Stimulated activated naive CD8-positive, alpha-beta T cell treated with anti-CD3 and anti-CD28 coated beads, Interleukin-15, Interleukin-2, amounts not matched to agents 100 ng/mL and 50 ng/mL, for 24 hours (primary cell): ENCODE measurements at regions not wholly inside any gene's neighbourhood (a gene's known extent, or its start where the extent isn't known, plus 50 kb on each side); places are given as distances from the start of the nearest gene placed in this dataset.
A peak's percentile ranks its signal among the peaks of the same experiment; 100 is the strongest.
"Not testable (repeated sequence)": the region's sequence is repeated elsewhere in the genome, so short reads cannot be mapped to it uniquely, and the experiment has no call there.

Experiments used
- H3K27ac Mint-ChIP-seq: one replicate; pipeline ENCODE4 v1.8.0; 2021; ENCODE audit warnings: mild to moderate bottlenecking, mixed read lengths
- H3K27me3 Mint-ChIP-seq: one replicate; pipeline ENCODE4 v1.8.0; 2021; ENCODE audit warnings: mixed read lengths
- H3K36me3 Mint-ChIP-seq: one replicate; pipeline ENCODE4 v1.8.0; 2021; ENCODE audit warnings: low read depth, mixed read lengths
- H3K4me1 Mint-ChIP-seq: one replicate; pipeline ENCODE4 v1.8.0; 2021; ENCODE audit warnings: low read depth, mixed read lengths
- H3K4me3 Mint-ChIP-seq: one replicate; pipeline ENCODE4 v1.8.0; 2021; ENCODE audit warnings: mild to moderate bottlenecking, mixed read lengths
- H3K9me3 Mint-ChIP-seq: one replicate; pipeline ENCODE4 v1.8.0; 2021; ENCODE audit warnings: mixed read lengths

- H3K4me3 Mint-ChIP-seq, H3K27ac Mint-ChIP-seq, H3K9me3 Mint-ChIP-seq, H3K4me1 Mint-ChIP-seq, H3K36me3 Mint-ChIP-seq: not testable (repeated sequence)
- H3K27me3 Mint-ChIP-seq: peaks cover 22% of the 10 kb centered on the region
These were observed 830.2 kb downstream of the TMEM121 start for GRCh38 chr14:106356643-106356930.

DNA sequence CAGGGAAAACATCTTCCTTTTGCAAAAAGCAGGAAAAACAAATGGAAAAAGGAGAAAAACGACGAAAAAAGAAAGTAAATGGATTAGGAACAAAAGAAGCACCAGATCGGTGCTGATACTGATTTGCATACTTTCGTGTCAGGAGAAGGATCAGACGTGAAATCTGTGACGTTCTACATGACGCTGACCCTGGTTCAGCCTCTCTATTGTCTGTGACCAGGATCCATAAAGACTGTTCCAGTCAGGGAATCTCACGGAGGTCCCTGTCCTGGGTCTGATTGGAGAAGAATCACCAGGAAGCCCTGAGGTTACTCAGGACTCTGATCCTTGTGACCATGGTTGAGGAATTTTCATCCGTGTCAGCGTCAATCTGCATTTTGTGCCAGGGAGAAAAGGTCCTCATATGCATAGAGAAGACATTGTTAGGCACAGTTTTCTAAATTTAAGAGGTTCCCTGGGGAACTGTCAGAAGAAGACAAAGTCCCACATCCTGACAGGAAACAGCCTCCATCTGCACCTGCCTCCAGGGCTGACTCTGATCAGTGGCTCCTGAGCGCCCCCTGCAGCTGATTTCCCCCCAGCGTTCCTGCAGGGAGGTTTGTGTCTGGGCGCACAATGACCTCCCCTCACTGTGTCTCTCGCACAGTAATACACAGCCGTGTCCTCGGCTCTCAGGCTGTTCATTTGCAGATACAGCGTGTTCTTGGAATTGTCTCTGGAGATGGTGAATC lies 832.9 kb downstream of the TMEM121 start:
- H3K36me3 Mint-ChIP-seq, H3K9me3 Mint-ChIP-seq, H3K4me1 Mint-ChIP-seq, H3K27ac Mint-ChIP-seq, H3K4me3 Mint-ChIP-seq: not testable (repeated sequence)
- peaks cover 17% of the 10 kb centered on the region for H3K27me3 Mint-ChIP-seq

- H3K36me3 Mint-ChIP-seq, H3K4me1 Mint-ChIP-seq, H3K27ac Mint-ChIP-seq, H3K9me3 Mint-ChIP-seq, H3K4me3 Mint-ChIP-seq: not testable (repeated sequence)
- H3K27me3 Mint-ChIP-seq: peaks cover 16% of the 10 kb centered on the region
These were observed 839.0 kb downstream of the TMEM121 start for GRCh38 chr14:106365371-106365770.

GRCh38 chr14:106365894-106366293 lies 839.5 kb downstream of the TMEM121 start:
- H3K27me3 Mint-ChIP-seq: peaks cover 19% of the 10 kb centered on the region
- not testable (repeated sequence) for H3K27ac Mint-ChIP-seq, H3K4me3 Mint-ChIP-seq, H3K36me3 Mint-ChIP-seq, H3K9me3 Mint-ChIP-seq, H3K4me1 Mint-ChIP-seq

GRCh38 chr14:106366971-106367370 lies 840.6 kb downstream of the TMEM121 start:
- not testable (repeated sequence) for H3K36me3 Mint-ChIP-seq, H3K4me1 Mint-ChIP-seq, H3K27ac Mint-ChIP-seq, H3K4me3 Mint-ChIP-seq, H3K9me3 Mint-ChIP-seq
- H3K27me3 Mint-ChIP-seq: peaks cover 23% of the 10 kb centered on the region

GRCh38 chr14:106369456-106369855 lies 843.1 kb downstream of the TMEM121 start:
- H3K9me3 Mint-ChIP-seq, H3K36me3 Mint-ChIP-seq, H3K27ac Mint-ChIP-seq, H3K4me3 Mint-ChIP-seq: not testable (repeated sequence)
- Mint-ChIP-seq H3K4me1 (peaks cover 17% of the 10 kb centered on the region), H3K27me3 (peaks cover 34% of the 10 kb centered on the region)

DNA sequence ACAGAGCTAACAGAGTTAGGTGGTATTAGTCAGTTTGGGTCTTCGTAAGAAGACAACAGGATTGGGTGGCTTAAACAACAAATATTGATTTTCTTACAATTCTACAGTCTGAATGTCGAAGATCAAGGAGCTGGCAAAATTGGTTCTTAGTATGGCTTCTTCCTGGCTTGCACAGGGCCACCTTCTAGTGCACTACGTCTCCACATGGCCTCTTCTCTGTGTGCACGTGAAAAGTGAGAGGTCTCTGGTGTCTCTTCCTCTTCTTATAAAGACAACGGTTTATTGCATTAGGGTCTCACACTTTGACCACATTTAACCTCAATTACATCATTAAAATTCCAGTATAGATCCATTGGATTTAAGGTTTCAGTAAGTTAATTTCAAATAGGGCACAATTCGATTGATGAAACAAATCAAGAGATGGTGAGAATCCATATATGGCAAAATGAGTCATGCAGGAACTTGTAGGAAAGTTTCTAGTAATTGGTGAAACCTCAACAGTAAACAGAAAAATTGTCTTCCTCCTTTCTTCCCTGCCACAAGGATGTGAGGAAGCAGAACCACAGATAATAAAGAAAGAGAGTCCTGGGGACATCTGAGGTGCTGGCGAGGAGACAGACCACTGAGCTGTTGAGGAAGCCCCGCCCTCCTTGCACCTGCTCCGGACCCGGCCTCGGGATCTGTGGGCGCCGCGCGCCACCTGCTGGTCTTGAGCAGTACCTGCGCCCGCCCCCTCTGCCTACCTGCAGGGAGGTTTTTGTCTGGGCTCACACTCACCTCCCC lies 846.7 kb downstream of the TMEM121 start:
- H3K27ac Mint-ChIP-seq: peak overlapping the region; percentile 31

GRCh38 chr14:106373653-106374110 lies 847.3 kb downstream of the TMEM121 start:
- Mint-ChIP-seq H3K4me3 (peak overlapping the region; percentile 69), H3K4me1 (peaks cover 21% of the 10 kb centered on the region), H3K27me3 (peaks cover 46% of the 10 kb centered on the region)
- H3K27ac Mint-ChIP-seq, H3K36me3 Mint-ChIP-seq, H3K9me3 Mint-ChIP-seq: not testable (repeated sequence)

More for the DNA sequence above, 846.7 kb downstream of the TMEM121 start:
- peak overlapping the region; percentile 69 for H3K4me3 Mint-ChIP-seq
- peaks cover 45% of the 10 kb centered on the region for H3K27me3 Mint-ChIP-seq
- H3K36me3 Mint-ChIP-seq: no peaks in the 10 kb centered on the region
- H3K9me3 Mint-ChIP-seq: no peaks in the 10 kb centered on the region
- H3K4me1 Mint-ChIP-seq: peaks cover 21% of the 10 kb centered on the region

DNA sequence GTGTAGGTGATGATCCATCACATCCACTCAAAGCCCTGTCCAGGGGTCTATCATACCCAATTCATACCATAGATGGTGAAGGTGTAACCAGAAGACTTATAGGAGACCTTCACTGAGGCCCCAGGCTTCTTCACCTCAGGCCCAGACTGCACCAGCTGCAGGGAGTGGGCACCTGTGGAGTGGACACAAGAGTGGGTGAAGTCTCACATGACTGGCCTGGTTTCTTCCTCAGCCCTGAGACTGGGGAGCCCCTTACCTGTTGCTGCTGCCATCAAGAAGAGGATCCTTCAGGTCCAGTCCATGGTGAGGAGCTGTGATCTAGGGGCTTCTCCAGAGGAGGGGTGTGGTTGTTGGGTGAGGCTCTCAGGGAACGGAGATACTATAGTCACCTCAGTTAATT lies 851.0 kb downstream of the TMEM121 start:
- Mint-ChIP-seq H3K4me1 (peaks cover 21% of the 10 kb centered on the region), H3K36me3 (no peaks in the 10 kb centered on the region), H3K27me3 (peaks cover 40% of the 10 kb centered on the region), H3K9me3 (no peaks in the 10 kb centered on the region), H3K27ac (no peak overlapping the region), H3K4me3 (no peak overlapping the region)

DNA sequence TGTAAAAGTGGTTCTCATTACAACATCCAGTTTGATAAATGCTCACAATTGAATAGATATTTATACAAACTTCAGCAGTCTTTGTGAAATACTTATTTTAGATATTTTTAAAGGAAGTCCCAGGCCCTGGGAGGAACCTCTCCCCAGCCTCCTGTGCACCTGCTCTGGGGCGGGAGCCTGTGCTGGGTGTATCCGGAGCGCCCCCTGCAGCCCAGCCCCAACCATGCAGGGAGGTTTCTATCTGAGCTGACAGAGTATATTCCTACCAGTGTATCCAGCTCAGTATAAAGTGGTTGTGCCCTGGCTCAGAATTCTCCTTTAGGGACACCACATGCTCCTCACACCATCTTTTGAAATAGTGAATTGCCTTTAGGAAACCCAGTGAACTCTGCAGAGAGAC lies 851.8 kb downstream of the TMEM121 start:
- peaks cover 35% of the 10 kb centered on the region for H3K27me3 Mint-ChIP-seq
- peaks cover 16% of the 10 kb centered on the region for H3K4me1 Mint-ChIP-seq
- H3K36me3 Mint-ChIP-seq: no peaks in the 10 kb centered on the region
- no peak overlapping the region for H3K27ac Mint-ChIP-seq
- H3K4me3 Mint-ChIP-seq: no peak overlapping the region
- H3K9me3 Mint-ChIP-seq: no peaks in the 10 kb centered on the region

DNA sequence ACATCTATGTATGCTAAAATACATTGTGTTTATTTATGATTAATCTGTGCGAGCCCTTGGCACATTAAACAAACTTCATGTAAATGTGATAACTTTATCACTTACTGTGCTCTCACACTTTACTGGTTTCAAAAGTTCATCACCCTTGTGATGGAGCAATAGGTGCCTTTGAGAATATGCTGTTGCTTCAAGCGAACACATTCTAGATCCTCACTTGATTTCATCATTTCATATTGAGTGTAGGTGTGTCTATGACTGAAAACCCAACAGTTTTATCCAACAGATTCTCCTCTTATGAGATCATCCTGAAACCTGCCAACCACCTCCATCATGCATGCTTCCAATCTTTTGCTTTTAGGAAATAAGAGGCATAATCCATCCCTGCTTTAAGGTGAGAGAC lies 854.4 kb downstream of the TMEM121 start:
- Mint-ChIP-seq H3K9me3 (no peaks in the 10 kb centered on the region), H3K36me3 (no peaks in the 10 kb centered on the region), H3K27me3 (peaks cover 32% of the 10 kb centered on the region), H3K4me3 (no peak overlapping the region), H3K27ac (no peak overlapping the region), H3K4me1 (no peaks in the 10 kb centered on the region)

GRCh38 chr14:106389186-106389585 lies 862.8 kb downstream of the TMEM121 start:
- not testable (repeated sequence) for H3K9me3 Mint-ChIP-seq, H3K36me3 Mint-ChIP-seq, H3K4me3 Mint-ChIP-seq, H3K27ac Mint-ChIP-seq, H3K4me1 Mint-ChIP-seq
- H3K27me3 Mint-ChIP-seq: peaks cover 33% of the 10 kb centered on the region

DNA sequence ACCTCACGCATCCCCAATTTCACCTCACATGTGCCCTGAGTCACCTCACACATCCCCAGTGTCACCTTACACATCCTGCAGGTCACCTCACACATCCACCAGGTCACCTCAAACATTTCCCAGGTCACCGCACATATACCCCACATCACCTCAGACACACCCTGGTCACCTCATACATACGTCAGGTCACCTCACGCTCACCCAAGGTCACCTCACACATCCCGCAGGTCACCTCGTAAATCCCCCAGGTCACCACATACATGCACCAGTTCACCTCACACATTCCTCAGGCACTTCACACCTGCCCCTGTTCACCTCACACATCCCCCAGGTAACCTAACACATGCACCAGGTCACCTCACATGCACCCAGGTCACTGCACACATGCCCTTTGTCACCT lies 864.0 kb downstream of the TMEM121 start:
- no peaks in the 10 kb centered on the region for H3K9me3 Mint-ChIP-seq
- H3K36me3 Mint-ChIP-seq: no peaks in the 10 kb centered on the region
- H3K27me3 Mint-ChIP-seq: peaks cover 39% of the 10 kb centered on the region
- no peak overlapping the region for H3K27ac Mint-ChIP-seq
- H3K4me1 Mint-ChIP-seq: peaks cover 2% of the 10 kb centered on the region
- H3K4me3 Mint-ChIP-seq: no peak overlapping the region

DNA sequence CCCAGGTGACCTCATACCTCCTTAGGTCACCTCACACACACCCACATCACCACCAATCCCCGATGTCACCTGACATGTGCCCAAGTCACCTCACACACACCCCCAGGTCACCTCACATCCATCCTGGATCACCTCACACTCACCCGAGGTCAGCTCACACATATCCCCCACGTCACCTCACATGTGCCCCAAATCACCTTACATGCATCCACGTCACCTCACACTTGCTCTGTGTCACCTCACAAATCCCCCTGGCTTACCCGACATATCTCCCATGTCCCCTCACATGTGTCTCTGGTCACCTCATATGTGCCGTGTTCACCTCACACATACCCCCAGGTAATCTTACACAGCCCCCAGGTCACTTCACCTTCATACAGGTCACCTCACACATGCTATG lies 864.6 kb downstream of the TMEM121 start:
- H3K27ac Mint-ChIP-seq: no peak overlapping the region

GRCh38 chr14:106393742-106394141 lies 867.4 kb downstream of the TMEM121 start:
- H3K9me3 Mint-ChIP-seq: no peaks in the 10 kb centered on the region
- H3K4me1 Mint-ChIP-seq: peaks cover 7% of the 10 kb centered on the region
- H3K27ac Mint-ChIP-seq: no peak overlapping the region
- peaks cover 41% of the 10 kb centered on the region for H3K27me3 Mint-ChIP-seq
- H3K4me3 Mint-ChIP-seq: no peak overlapping the region
- no peaks in the 10 kb centered on the region for H3K36me3 Mint-ChIP-seq

More for the DNA sequence above, 864.6 kb downstream of the TMEM121 start:
- no peak overlapping the region for H3K4me3 Mint-ChIP-seq
- H3K36me3 Mint-ChIP-seq: no peaks in the 10 kb centered on the region
- H3K9me3 Mint-ChIP-seq: no peaks in the 10 kb centered on the region
- peaks cover 7% of the 10 kb centered on the region for H3K4me1 Mint-ChIP-seq
- peaks cover 42% of the 10 kb centered on the region for H3K27me3 Mint-ChIP-seq
